ENCODE measurements at regions not wholly inside any gene's neighbourhood (a gene's known extent, or its start where the extent isn't known, plus 50 kb on each side); places are given as distances from the start of the nearest gene placed in this dataset.
A peak's percentile ranks its signal among the peaks of the same experiment; 100 is the strongest.

DNA sequence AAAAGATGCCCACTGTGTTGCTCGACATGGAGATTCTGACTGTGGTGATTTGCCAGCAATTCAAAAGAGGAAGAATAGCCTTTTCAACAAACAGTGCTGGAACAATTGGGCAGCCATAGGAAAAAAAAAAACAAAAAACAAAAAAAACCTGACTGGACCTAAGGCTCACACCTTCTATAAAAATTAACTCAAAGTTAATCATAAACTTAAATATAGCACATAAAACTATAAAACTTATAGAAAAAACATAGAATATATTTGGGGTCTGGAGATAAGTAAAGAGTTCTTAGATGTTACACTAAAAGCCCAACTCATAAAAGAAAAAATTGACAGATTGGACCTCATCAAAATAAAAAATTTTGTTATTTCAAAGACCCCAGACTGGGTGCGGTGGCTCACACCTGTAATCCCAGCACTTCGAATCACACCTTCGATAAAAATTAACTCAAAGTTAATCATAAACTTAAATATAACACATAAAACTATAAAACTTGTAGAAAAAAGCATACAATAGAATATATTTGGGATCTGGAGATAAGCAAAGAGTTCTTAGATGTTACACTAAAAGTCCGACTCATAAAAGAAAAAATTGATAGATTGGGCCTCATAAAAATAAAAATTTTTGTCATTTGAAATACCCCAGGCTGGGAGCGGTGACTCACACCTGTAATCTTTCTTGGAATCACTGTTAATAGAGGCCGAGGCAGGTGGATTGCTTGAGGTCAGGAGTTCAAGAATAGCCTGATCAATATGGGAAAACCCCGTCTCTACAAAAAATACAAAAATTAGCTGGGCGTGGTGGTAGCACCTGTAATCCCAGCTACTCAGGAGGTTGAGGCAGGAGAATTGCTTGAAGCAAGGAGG, 115.6 kb upstream of the FAM83B start:
- no peak for DNase-seq
- TF ChIP-seq, protein P1, sequence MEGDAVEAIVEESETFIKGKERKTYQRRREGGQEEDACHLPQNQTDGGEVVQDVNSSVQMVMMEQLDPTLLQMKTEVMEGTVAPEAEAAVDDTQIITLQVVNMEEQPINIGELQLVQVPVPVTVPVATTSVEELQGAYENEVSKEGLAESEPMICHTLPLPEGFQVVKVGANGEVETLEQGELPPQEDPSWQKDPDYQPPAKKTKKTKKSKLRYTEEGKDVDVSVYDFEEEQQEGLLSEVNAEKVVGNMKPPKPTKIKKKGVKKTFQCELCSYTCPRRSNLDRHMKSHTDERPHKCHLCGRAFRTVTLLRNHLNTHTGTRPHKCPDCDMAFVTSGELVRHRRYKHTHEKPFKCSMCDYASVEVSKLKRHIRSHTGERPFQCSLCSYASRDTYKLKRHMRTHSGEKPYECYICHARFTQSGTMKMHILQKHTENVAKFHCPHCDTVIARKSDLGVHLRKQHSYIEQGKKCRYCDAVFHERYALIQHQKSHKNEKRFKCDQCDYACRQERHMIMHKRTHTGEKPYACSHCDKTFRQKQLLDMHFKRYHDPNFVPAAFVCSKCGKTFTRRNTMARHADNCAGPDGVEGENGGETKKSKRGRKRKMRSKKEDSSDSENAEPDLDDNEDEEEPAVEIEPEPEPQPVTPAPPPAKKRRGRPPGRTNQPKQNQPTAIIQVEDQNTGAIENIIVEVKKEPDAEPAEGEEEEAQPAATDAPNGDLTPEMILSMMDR (IDR thresholded peaks at IDR 0.05; ENCODE audit: low read depth, low read length, missing control alignments), result no peak
- Histone ChIP-seq H3K27me3 (replicated peaks) (no peaks in the 10 kb centered on the region), H3K4me3 (ENCODE audit: low read depth, low read length) (no peak overlapping the region), H3K36me3 (replicated peaks) (no peaks in the 10 kb centered on the region), H3K27ac (no peak overlapping the region)
- in situ Hi-C loops (cut with HindIII; ENCODE audit: low pct_ligation_motif_present, low sequenced_read_pairs), result no loop called here

DNA sequence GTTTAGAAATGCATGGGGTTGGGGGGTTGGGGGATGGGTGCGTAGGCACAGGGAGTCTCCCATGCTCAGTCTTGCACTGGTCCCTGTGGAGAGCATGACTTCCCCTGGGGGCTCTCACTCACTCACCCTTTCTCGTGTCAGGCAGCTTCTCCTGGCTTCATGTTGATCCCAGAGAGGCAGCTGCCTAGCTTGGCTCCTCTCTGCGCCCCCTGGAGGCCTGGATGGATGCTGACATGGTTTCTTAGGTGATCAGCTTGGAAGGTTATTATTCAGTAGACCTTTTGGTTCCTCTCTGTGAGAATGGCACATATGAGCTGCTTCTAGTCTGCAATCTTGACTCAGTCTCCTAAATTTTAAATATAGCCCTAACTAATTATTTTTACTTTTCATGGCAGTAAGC, 109.3 kb upstream of the FAM83B start:
- no peak for DNase-seq

DNA sequence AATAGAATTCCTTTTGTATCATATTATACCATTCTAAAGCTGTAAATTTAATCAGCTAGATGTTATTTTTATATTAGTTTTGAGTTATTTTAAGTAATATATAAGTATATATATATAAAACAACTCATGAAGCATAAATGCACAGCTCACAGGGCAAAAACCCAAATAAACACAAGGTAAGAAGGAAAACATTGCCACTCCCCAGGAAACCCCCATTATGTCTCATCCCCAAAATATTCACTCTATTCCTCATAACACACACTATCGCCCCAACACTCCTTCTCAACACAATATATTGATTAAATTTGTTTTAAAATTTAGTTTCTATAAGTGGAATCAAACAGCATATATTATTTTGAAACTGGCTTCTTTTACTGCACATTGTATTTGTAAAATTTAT, 98.6 kb upstream of the FAM83B start:
- no peaks in the 10 kb centered on the region for H3K36me3 ChIP-seq (replicated peaks)
- no peak overlapping the region for H3K27ac ChIP-seq
- no peak for DNase-seq
- H3K4me3 ChIP-seq (ENCODE audit: low read depth, low read length), result no peak overlapping the region
- in situ Hi-C loops (cut with HindIII; ENCODE audit: low pct_ligation_motif_present, low sequenced_read_pairs), result no loop called here
- no peaks in the 10 kb centered on the region for H3K27me3 ChIP-seq (replicated peaks)
- TF ChIP-seq, protein P1 (IDR thresholded peaks at IDR 0.05; ENCODE audit: low read depth, low read length, missing control alignments), result no peak

More for the DNA sequence above, 109.3 kb upstream of the FAM83B start:
- Histone ChIP-seq H3K27ac (no peak overlapping the region), H3K4me3 (ENCODE audit: low read depth, low read length) (no peak overlapping the region), H3K36me3 (replicated peaks) (no peaks in the 10 kb centered on the region), H3K27me3 (replicated peaks) (no peaks in the 10 kb centered on the region)
- in situ Hi-C loops (cut with HindIII; ENCODE audit: low pct_ligation_motif_present, low sequenced_read_pairs), result no loop called here
- TF ChIP-seq, protein P1 (IDR thresholded peaks at IDR 0.05; ENCODE audit: low read depth, low read length, missing control alignments), result peak; percentile 39

DNA sequence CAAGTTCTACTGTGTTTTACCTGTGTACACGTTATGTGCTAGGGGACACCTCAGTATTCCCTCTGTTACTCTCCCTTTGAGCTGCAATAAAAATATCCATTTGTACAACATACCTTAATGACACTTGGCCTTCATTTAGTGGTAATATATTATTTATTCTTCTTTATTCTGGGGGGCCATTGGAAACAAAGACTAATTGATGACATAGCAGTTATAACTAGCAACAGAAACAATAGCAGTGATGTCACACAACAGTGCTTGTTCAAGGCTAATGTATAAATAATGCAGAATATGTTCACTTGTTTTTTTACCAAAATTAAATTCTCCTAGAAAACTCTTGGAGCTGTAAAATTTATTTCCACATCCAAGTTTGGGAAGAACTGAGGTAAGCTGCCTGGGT, 92.2 kb upstream of the FAM83B start:
- no peak overlapping the region for H3K27ac ChIP-seq
- H3K27me3 ChIP-seq (replicated peaks), result no peaks in the 10 kb centered on the region
- no peak overlapping the region for H3K4me3 ChIP-seq (ENCODE audit: low read depth, low read length)
- H3K36me3 ChIP-seq (replicated peaks), result no peaks in the 10 kb centered on the region
- no peak for DNase-seq
- in situ Hi-C loops (cut with HindIII; ENCODE audit: low pct_ligation_motif_present, low sequenced_read_pairs), result no loop called here
- TF ChIP-seq, protein P1 (IDR thresholded peaks at IDR 0.05; ENCODE audit: low read depth, low read length, missing control alignments), result no peak

DNA sequence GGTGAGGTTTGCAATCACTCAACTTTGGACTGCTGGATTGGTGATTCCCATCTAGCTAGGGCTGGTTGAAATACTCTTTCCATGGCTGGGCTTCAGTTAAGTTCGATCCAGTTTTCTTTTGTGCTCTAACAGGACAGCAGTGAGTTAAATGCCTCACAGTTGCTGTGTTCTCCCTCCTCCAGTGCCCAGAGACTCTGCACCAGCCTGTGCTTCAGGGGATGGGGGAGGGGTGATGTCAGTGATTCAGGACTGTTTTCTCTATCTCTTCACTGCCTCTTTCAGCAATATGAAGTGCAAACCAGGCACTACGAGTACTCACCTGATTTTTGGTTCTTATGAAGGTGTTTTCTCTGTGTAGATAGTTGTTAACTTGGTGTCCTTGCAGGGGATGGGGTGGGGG, 88.2 kb upstream of the FAM83B start:
- in situ Hi-C loops (cut with HindIII; ENCODE audit: low pct_ligation_motif_present, low sequenced_read_pairs), result no loop called here
- Histone ChIP-seq H3K27me3 (replicated peaks) (no peaks in the 10 kb centered on the region), H3K36me3 (replicated peaks) (no peaks in the 10 kb centered on the region), H3K4me3 (ENCODE audit: low read depth, low read length) (no peak overlapping the region), H3K27ac (no peak overlapping the region)
- TF ChIP-seq, protein P1 (IDR thresholded peaks at IDR 0.05; ENCODE audit: low read depth, low read length, missing control alignments), result no peak
- DNase-seq, result no peak

DNA sequence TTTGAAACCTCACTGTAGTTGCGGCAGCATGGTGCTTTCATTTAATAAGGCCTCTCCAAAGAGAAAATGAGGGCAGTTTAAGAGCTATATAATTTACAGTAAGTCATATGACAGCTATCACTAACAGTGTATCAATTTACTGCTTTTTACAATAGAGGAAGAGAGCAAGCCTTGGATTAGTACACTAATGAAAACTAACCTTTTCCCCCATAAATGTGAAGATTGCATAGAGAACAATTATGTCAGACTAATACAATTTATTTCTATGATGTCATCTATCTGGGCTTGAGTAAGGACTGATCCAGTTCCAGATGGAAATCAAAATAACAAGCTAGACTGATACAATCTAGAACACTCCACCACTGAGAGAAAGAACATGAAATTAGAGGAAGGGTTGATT, 78.1 kb upstream of the FAM83B start:
- Histone ChIP-seq H3K36me3 (replicated peaks) (no peaks in the 10 kb centered on the region), H3K27me3 (replicated peaks) (no peaks in the 10 kb centered on the region), H3K27ac (no peak overlapping the region), H3K4me3 (ENCODE audit: low read depth, low read length) (no peak overlapping the region)
- TF ChIP-seq, protein P1 (IDR thresholded peaks at IDR 0.05; ENCODE audit: low read depth, low read length, missing control alignments), result no peak
- in situ Hi-C loops (cut with HindIII; ENCODE audit: low pct_ligation_motif_present, low sequenced_read_pairs), result no loop called here
- DNase-seq, result no peak

Data from brain microvascular endothelial cell (primary cell).